ENCODE measurements at regions not wholly inside any gene's neighbourhood (a gene's known extent, or its start where the extent isn't known, plus 50 kb on each side); places are given as distances from the start of the nearest gene placed in this dataset.

- Mint-ChIP-seq H3K27ac (no peak overlapping the region), H3K4me1 (ENCODE audit: low read depth) (no peaks in the 10 kb centered on the region), H3K27me3 (no peaks in the 10 kb centered on the region), H3K36me3 (ENCODE audit: low read depth) (no peaks in the 10 kb centered on the region), H3K9me3 (peaks cover 18% of the 10 kb centered on the region), H3K4me3 (no peak overlapping the region)
- intact Hi-C loops (cut with micrococcal nuclease): no loop called here
Measured at GRCh38 chr4:31984872-31985271, 1264.7 kb downstream of the PCDH7 start.

- Mint-ChIP-seq H3K9me3 (peaks cover 13% of the 10 kb centered on the region), H3K4me1 (ENCODE audit: low read depth) (no peaks in the 10 kb centered on the region)
Measured at GRCh38 chr4:31995943-31996901, 1276.1 kb downstream of the PCDH7 start.

GRCh38 chr4:31998807-31999206 is 1278.6 kb downstream of the PCDH7 start:
- intact Hi-C loops (cut with micrococcal nuclease): no loop called here
- H3K4me3 Mint-ChIP-seq: no peak overlapping the region
- H3K9me3 Mint-ChIP-seq: no peaks in the 10 kb centered on the region

More at GRCh38 chr4:31995943-31996901, 1276.1 kb downstream of the PCDH7 start:
- H3K4me3 Mint-ChIP-seq: no peak overlapping the region
- no peaks in the 10 kb centered on the region for H3K27me3 Mint-ChIP-seq
- no peaks in the 10 kb centered on the region for H3K36me3 Mint-ChIP-seq (ENCODE audit: low read depth)
- H3K27ac Mint-ChIP-seq: no peak overlapping the region
- intact Hi-C loops (cut with micrococcal nuclease): no loop called here

GRCh38 chr4:31999848-32000247 is 1279.7 kb downstream of the PCDH7 start:
- H3K9me3 Mint-ChIP-seq: no peaks in the 10 kb centered on the region
- intact Hi-C loops (cut with micrococcal nuclease): no loop called here
- H3K4me1 Mint-ChIP-seq (ENCODE audit: low read depth): no peaks in the 10 kb centered on the region
- no peak overlapping the region for H3K27ac Mint-ChIP-seq
- H3K36me3 Mint-ChIP-seq (ENCODE audit: low read depth): no peaks in the 10 kb centered on the region
- no peaks in the 10 kb centered on the region for H3K27me3 Mint-ChIP-seq
- H3K4me3 Mint-ChIP-seq: no peak overlapping the region

More at GRCh38 chr4:31998807-31999206, 1278.6 kb downstream of the PCDH7 start:
- Mint-ChIP-seq H3K27me3 (no peaks in the 10 kb centered on the region), H3K4me1 (ENCODE audit: low read depth) (no peaks in the 10 kb centered on the region), H3K27ac (no peak overlapping the region), H3K36me3 (ENCODE audit: low read depth) (no peaks in the 10 kb centered on the region)

- Mint-ChIP-seq H3K9me3 (peaks cover 7% of the 10 kb centered on the region), H3K27ac (no peak overlapping the region), H3K4me1 (ENCODE audit: low read depth) (no peaks in the 10 kb centered on the region), H3K36me3 (ENCODE audit: low read depth) (no peaks in the 10 kb centered on the region), H3K27me3 (no peaks in the 10 kb centered on the region), H3K4me3 (no peak overlapping the region)
- intact Hi-C loops (cut with micrococcal nuclease): no loop called here
Measured at GRCh38 chr4:32000846-32001488, 1280.8 kb downstream of the PCDH7 start.

- Mint-ChIP-seq H3K36me3 (ENCODE audit: low read depth) (no peaks in the 10 kb centered on the region), H3K27me3 (no peaks in the 10 kb centered on the region), H3K4me3 (no peak overlapping the region), H3K27ac (no peak overlapping the region), H3K9me3 (peaks cover 9% of the 10 kb centered on the region), H3K4me1 (ENCODE audit: low read depth) (no peaks in the 10 kb centered on the region)
- intact Hi-C loops (cut with micrococcal nuclease): no loop called here
Measured at GRCh38 chr4:32002037-32002747, 1282.0 kb downstream of the PCDH7 start.

GRCh38 chr4:32003548-32003947 is 1283.4 kb downstream of the PCDH7 start:
- H3K27me3 Mint-ChIP-seq: no peaks in the 10 kb centered on the region
- no peaks in the 10 kb centered on the region for H3K36me3 Mint-ChIP-seq (ENCODE audit: low read depth)
- no peak overlapping the region for H3K27ac Mint-ChIP-seq
- intact Hi-C loops (cut with micrococcal nuclease): no loop called here
- peaks cover 9% of the 10 kb centered on the region for H3K9me3 Mint-ChIP-seq
- H3K4me3 Mint-ChIP-seq: no peak overlapping the region
- H3K4me1 Mint-ChIP-seq (ENCODE audit: low read depth): no peaks in the 10 kb centered on the region

GRCh38 chr4:32010221-32010620 is 1290.1 kb downstream of the PCDH7 start:
- Mint-ChIP-seq H3K36me3 (ENCODE audit: low read depth) (no peaks in the 10 kb centered on the region), H3K4me1 (ENCODE audit: low read depth) (no peaks in the 10 kb centered on the region), H3K27ac (no peak overlapping the region), H3K4me3 (no peak overlapping the region), H3K27me3 (no peaks in the 10 kb centered on the region), H3K9me3 (peaks cover 34% of the 10 kb centered on the region)
- intact Hi-C loops (cut with micrococcal nuclease): no loop called here

GRCh38 chr4:32022071-32022470 is 1301.9 kb downstream of the PCDH7 start:
- Mint-ChIP-seq H3K27me3 (no peaks in the 10 kb centered on the region), H3K9me3 (peaks cover 8% of the 10 kb centered on the region), H3K4me1 (ENCODE audit: low read depth) (no peaks in the 10 kb centered on the region), H3K36me3 (ENCODE audit: low read depth) (no peaks in the 10 kb centered on the region), H3K27ac (no peak overlapping the region), H3K4me3 (no peak overlapping the region)
- intact Hi-C loops (cut with micrococcal nuclease): no loop called here

GRCh38 chr4:32025851-32026459 is 1305.8 kb downstream of the PCDH7 start:
- H3K27ac Mint-ChIP-seq: no peak overlapping the region
- no peaks in the 10 kb centered on the region for H3K4me1 Mint-ChIP-seq (ENCODE audit: low read depth)
- no peaks in the 10 kb centered on the region for H3K27me3 Mint-ChIP-seq
- H3K9me3 Mint-ChIP-seq: peaks cover 8% of the 10 kb centered on the region
- no peak overlapping the region for H3K4me3 Mint-ChIP-seq
- H3K36me3 Mint-ChIP-seq (ENCODE audit: low read depth): no peaks in the 10 kb centered on the region
- intact Hi-C loops (cut with micrococcal nuclease): no loop called here

GRCh38 chr4:32030406-32030805 is 1310.2 kb downstream of the PCDH7 start:
- peaks cover 20% of the 10 kb centered on the region for H3K9me3 Mint-ChIP-seq
- intact Hi-C loops (cut with micrococcal nuclease): no loop called here

GRCh38 chr4:32031026-32031425 is 1310.9 kb downstream of the PCDH7 start:
- H3K4me3 Mint-ChIP-seq: no peak overlapping the region
- intact Hi-C loops (cut with micrococcal nuclease): no loop called here
- H3K27ac Mint-ChIP-seq: no peak overlapping the region
- H3K4me1 Mint-ChIP-seq (ENCODE audit: low read depth): no peaks in the 10 kb centered on the region
- H3K36me3 Mint-ChIP-seq (ENCODE audit: low read depth): no peaks in the 10 kb centered on the region
- H3K27me3 Mint-ChIP-seq: no peaks in the 10 kb centered on the region
- H3K9me3 Mint-ChIP-seq: peaks cover 14% of the 10 kb centered on the region

More at GRCh38 chr4:32030406-32030805, 1310.2 kb downstream of the PCDH7 start:
- no peaks in the 10 kb centered on the region for H3K4me1 Mint-ChIP-seq (ENCODE audit: low read depth)
- H3K4me3 Mint-ChIP-seq: no peak overlapping the region
- no peaks in the 10 kb centered on the region for H3K36me3 Mint-ChIP-seq (ENCODE audit: low read depth)
- no peak overlapping the region for H3K27ac Mint-ChIP-seq
- no peaks in the 10 kb centered on the region for H3K27me3 Mint-ChIP-seq

- intact Hi-C loops (cut with micrococcal nuclease): no loop called here
- Mint-ChIP-seq H3K36me3 (ENCODE audit: low read depth) (no peaks in the 10 kb centered on the region), H3K9me3 (peaks cover 13% of the 10 kb centered on the region), H3K4me1 (ENCODE audit: low read depth) (no peaks in the 10 kb centered on the region), H3K4me3 (no peak overlapping the region), H3K27ac (no peak overlapping the region), H3K27me3 (no peaks in the 10 kb centered on the region)
Measured at GRCh38 chr4:32032136-32032672, 1312.0 kb downstream of the PCDH7 start.
